SU-DHL-6 (cell line): ENCODE measurements at regions not wholly inside any gene's neighbourhood (a gene's known extent, or its start where the extent isn't known, plus 50 kb on each side); places are given as distances from the start of the nearest gene placed in this dataset.

Experiments used
- CTCF ChIP-seq: fragments of 200-600 bp; sonication (generic); IDR thresholded peaks from one replicate; pipeline ENCODE4 v1.5.1; 2017; ENCODE audit warnings: antibody characterized with exemption, mild to moderate bottlenecking, low read length, moderate library complexity; ENCODE audit not compliant: insufficient read depth, poor library complexity, severe bottlenecking
- EZH2phosphoT487 ChIP-seq: fragments of 200-600 bp; sonication (generic), shearing (Covaris generic); conservative IDR thresholded peaks from 2 replicates; pipeline ENCODE4 v1.6.1; 2018; ENCODE audit warnings: mild to moderate bottlenecking, antibody characterized with exemption, low read length, moderate library complexity, mixed read lengths

- TF ChIP-seq CTCF (no peak), EZH2phosphoT487 (no peak)
Measured at GRCh38 chr13:30042272-30042671, 191.9 kb upstream of the UBL3 start.
